Glomerular endothelial cell (primary cell): ENCODE measurements at regions not wholly inside any gene's neighbourhood (a gene's known extent, or its start where the extent isn't known, plus 50 kb on each side); places are given as distances from the start of the nearest gene placed in this dataset.
"Not testable (repeated sequence)": the region's sequence is repeated elsewhere in the genome, so short reads cannot be mapped to it uniquely, and the experiment has no call there.

Experiments used
- DNase-seq: peaks from one replicate; pipeline ENCODE4 v3.0.0-alpha.2; 2011; ENCODE audit warnings: low read depth, low spot score; ENCODE audit errors: extremely low read depth

DNA sequence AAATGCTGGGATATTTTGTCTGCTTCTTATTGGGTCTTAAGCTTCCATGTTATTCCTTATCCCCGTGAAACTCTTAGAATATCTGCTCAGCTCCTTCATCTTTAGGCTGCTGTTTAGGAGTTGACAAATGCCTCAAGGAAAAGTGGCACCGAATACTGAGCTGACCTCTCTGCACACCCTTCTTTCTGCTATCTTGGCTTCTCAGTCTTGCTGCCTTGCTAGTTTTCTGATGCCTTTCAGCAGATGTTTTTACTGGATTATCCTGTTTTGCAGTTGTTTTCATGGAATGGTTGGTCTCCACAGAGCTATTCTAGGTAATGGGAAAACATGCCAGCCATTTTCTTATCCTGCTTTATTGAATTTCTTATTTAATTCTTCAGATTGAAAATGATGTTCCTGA, 86.3 kb downstream of the GYPE start:
- no peak for DNase-seq

DNA sequence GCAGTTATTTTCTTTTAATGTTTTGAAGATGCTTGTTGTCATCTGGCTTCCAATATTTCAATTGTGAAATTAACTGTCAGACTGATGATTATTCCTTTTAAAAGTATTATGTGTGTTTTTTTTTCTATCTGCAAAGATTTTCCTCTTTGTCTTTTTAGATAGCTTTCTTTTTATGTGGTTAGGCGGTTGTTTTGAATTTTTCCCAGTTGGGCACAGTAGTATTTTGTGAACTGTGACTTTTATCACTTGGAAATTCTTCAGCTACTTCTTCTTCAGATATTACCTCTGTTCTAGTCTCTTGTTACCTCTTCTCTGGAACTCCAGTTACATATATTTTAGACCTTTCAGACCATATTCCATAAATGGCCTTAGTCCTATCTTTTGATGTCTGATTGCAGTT, 87.5 kb downstream of the GYPE start:
- DNase-seq, result not testable (repeated sequence)

DNA sequence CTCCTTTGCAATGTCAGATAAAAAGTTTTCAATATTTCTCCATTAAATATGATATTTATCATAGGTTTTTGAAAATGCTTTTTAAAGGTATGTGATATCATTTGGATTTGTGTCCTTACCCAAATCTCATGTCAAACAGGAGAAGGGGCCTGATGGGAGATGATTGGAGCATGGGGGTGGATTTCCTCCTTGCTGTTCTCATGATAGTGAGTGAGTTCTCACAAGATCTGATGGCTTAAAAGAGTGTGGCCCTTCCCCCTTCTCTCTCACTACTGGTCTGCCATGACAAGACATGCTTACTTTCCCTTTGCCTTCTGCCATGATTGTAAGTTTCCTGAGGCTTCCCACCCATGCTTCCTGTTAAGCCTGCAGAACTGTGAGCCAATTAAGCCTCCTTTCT, 90.0 kb downstream of the GYPE start:
- DNase-seq, result not testable (repeated sequence)

DNA sequence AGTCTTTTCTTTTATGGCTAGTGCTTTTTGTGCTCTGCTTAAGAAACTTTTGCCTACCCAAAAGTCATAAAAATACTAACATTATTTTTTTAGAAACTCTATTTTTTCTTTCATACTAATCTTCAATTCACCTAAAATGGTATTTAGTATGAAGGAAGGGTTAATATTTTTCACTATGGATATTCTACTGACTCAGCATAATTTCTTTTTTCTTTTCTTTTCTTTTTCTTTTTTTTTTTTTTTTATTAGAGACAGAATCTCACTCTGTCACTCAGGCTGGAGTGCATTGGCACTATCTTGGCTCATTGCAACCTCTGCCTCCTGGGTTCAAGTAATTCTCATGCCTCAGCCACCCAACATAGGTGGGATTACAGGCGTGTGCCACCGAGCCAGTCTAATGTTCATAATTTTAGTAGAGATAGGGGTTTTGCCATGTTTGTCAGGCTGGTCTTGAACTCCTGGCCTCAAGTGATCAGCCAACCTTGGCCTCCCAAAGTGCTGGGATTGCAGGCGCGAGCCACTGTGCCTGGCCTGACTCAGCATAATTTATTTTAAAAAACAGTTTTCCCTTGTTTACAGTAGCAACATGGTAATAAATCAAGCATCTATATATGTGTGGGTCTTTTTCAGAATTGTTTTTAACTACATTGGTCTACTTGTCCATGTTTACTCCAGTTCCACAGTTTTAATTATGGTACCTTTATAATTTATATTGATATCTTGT, 91.8 kb downstream of the GYPE start:
- not testable (repeated sequence) for DNase-seq

DNA sequence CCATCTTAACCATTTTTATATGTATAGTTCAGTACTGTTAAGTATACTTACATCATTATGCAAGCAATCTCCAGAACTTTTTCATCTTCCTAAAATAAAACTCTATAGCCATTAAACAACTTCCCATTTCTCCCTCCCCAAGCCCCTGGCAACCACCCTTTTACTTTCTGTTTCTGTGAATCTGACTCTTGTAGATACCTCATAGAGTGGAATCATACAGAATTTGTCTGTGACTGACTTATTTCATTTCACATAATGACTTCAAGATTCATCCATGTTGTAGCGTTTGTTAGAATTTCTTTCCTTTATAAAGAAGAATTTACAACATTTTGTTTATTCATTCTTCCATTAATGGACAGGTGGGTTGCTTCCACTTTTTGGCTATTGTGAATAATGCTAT, 91.2 kb upstream of the FREM3 start:
- DNase-seq, result not testable (repeated sequence)

DNA sequence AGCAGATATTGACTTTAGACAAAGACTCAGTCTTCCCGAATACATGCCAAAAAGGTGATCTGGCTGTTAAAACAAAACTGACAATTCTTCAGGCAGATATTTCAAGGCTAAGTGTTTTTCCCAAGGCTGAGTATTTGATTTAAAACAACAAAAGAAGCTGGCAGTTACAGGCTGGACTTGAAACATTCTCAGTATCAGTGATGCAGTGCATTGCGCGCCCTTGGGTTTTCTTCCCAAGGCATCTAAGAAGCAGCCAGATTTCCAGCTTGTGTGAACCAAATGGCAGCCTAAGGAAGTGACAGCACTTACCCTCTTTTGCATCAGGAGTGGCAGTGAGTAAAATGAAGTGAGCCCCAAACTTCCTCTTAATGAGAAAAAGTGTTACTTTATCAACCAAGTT, 90.0 kb upstream of the FREM3 start:
- DNase-seq, result not testable (repeated sequence)

DNA sequence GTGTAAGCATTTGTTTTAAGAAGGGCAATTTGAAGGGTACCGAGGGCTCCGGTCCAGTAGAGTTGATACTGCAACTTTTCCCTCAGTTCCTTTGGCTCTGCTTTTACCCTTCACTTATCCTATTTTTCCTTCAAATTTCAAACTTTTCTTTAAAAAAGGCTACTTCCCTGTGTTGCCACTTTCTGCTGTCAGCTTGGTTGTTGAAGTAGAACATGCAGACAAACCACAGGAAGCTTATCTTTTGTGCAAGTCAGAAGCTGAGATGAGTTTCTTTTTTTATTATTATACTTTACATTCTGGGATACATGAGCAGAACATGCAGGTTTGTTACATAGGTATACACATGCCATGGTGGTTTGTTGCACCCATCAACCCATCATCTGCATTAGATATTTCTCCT, 89.1 kb upstream of the FREM3 start:
- not testable (repeated sequence) for DNase-seq

DNA sequence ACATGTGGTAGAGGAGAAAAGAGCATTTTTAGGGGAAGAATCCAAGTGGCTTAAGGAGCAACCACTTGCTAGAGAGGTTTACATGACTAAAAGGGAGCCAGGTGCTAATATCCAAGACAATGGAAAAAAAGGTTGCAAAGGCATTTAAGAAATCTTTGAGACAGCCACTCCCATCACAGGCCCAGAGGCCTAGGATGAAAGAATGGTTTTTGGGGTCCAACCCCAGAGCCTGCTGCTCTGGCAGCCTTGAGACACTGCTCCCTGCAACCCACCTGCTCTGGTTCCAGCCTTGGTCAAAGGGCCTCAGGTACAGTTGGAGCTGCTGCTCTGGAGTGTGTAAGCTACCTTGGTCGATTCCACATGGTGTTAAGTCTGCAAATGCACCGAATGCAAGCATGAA, 84.1 kb upstream of the FREM3 start:
- no peak for DNase-seq

DNA sequence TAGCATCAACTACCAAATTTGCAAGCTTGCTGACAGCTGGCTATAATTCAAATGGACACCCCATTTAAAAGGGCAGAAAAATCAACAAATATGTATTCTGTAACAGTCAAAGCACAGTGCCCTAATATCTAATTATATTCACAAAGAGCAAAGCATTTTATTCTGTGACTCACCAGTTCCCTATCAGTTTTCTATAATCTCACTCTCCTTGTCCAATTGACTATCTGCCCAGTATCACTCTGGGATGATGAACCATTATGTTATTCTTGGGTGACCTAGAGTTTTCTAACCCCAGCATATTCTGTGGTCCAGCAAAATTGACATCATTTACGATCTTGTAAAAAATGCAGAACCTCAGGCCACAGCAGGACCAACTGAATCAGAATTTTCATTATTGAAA, 82.0 kb upstream of the FREM3 start:
- no peak for DNase-seq

DNA sequence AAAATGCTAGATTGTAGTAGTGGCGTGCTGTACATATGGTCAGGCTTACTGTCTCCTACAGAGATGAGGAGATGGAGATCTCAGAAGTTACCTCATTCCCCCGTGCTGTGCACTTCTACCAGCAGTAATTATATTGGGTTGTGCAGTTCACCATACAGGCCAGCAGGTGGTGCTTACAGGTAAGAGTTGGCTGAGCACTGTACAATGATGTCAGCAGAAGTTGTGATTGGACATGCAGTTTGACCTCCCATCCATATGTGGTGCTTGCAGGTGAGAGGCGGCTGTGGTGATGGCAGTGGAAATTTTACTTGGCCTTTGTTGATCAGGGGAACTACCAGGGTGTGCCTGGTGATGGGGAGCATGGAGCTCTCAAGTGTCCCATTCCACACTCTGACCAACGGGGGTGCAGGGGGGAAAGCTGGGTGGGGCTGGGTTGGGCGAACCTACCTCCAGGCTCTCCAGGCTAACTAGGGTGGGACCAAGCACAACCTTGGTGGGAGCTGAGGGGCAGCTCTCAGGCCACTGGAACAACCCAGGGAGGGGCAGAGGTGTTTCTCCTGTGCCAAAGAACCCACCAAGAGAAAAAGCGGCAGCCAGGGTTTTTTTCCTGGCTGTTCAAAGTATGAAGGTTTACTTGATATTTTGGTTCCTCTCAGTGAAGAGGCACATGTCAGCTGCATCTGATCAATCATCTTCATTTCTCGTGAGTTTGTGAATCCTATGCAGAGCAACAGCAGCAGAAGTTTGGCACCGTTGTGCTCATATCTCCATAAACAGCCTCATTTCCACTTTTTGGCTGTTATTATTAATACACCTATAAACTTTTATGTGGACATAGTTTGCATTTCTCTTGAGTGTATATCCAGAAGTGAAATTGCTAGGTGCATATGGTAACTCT, 73.8 kb upstream of the FREM3 start:
- DNase-seq, result peak; percentile 10

DNA sequence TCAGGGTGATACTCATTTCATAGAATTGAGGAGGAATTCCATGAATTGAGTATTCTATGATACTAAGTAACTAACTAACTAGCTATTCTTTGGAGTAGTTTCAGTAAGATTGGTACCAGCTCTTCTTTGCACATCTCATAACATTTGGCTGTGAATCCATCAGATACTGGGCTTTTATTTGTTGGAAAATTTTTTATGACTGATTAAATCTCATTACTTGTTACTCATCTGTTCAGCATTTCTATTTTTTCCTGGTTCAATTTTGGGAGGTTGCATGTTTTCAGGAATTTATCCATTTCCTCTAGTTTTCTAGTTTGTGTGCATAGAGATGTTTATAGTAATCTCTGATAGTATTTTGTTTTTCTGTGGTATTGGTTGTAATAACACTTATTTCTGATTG, 70.8 kb upstream of the FREM3 start:
- DNase-seq, result no peak

DNA sequence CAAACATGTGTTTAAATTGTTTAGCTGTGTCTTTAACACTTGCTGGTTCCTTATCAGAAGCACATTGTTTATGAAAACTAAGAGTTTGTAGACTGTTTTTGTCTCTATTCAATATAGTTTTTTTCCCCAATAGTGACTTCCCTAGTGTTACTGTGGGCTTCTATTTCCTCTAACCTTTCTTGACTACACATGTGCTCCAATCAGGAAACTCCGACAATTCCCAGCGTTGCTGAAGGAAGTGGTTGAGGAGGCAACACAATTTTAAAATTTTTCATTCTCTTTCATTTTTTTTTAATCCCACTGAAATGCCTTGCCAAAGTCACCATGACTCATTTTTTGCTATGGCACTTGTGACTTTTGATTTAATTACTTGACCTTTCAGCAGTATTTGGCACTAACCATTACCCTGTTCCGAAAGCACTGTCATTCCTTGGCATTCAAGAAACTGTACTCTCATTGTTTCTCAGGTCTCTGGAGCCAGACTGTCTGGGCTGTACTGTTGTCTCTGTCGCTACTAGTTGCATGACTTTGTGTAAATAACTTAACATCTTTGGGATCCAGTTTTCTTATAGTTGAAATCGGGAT, 67.6 kb upstream of the FREM3 start:
- peak; percentile 77 for DNase-seq

DNA sequence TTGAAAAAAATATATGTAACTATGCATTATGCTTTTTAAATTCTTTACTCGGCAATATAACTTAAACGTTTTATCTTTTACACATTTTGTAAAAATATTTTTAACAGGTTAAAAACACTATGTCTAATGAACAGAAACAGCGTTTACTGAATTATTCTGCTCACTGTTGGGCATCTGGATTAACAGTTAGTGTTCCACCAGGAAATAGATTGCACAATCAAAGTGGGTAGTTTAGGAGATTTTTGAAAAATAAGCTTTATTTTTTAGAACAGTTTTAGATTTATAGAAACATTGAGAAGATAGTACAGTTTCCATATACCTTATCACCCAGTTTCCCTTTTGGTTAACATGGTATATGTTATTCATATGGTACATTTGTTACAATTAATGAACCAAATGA, 63.1 kb upstream of the FREM3 start:
- DNase-seq, result no peak

DNA sequence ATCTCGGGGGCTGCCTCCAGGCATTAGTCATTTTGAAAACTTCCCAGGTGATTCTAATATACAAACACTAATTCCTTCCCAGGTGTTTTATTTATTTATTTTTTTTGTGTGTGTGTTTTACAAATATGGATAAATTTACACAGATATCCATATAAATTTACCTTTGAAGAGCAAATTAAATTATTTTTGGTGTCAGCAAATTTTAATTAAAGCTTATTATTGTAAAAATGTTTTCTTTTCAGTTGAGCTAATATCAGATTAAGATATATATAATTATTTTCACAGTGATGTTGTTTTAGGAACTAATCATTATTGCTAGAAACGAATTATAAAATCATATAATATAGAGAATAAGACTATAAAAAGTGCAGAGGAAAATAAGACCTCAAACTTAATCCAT, 62.0 kb upstream of the FREM3 start:
- DNase-seq, result no peak
